Stimulated activated CD4-positive, alpha-beta T cell treated with anti-CD3 and anti-CD28 coated beads, TNF-alpha, amount 100 ng/mL, for 48 hours (primary cell): ENCODE measurements at regions not wholly inside any gene's neighbourhood (a gene's known extent, or its start where the extent isn't known, plus 50 kb on each side); places are given as distances from the start of the nearest gene placed in this dataset.

Experiments
- DNase-seq, 3 donors: peaks; one replicate each; pipeline ENCODE4 v3.0.0-alpha.2; 2020; ENCODE audit warnings: low read depth in 3 of 3

- no peak for DNase-seq
Measured at GRCh38 chr10:111739125-111739873, 444.3 kb downstream of the GPAM start.

- DNase-seq, result no peak
Measured at GRCh38 chr10:111739874-111740139, 443.8 kb downstream of the GPAM start.

- no peak for DNase-seq
Measured at GRCh38 chr10:111745982-111746381, 437.6 kb downstream of the GPAM start.

GRCh38 chr10:111747751-111748150 is 435.8 kb downstream of the GPAM start:
- no peak for DNase-seq

- no peak for DNase-seq
Measured at GRCh38 chr10:111748184-111748583, 435.4 kb downstream of the GPAM start.

- no peak for DNase-seq
Measured at GRCh38 chr10:111750165-111750849, 433.3 kb downstream of the GPAM start.

GRCh38 chr10:111756217-111757061 is 427.1 kb downstream of the GPAM start:
- DNase-seq, result peak in 1 of 3 donors; percentile 3

GRCh38 chr10:111758593-111758992 is 425.0 kb downstream of the GPAM start:
- DNase-seq, result no peak

- DNase-seq, result no peak
Measured at GRCh38 chr10:111762114-111762513, 421.5 kb downstream of the GPAM start.

GRCh38 chr10:111765216-111765615 is 418.3 kb downstream of the GPAM start:
- DNase-seq, result no peak

- no peak for DNase-seq
Measured at GRCh38 chr10:111766464-111766863, 417.1 kb downstream of the GPAM start.

- DNase-seq, result no peak
Measured at GRCh38 chr10:111767661-111768060, 415.9 kb downstream of the GPAM start.

- DNase-seq, result no peak
Measured at GRCh38 chr10:111773950-111774349, 409.6 kb downstream of the GPAM start.

- DNase-seq, result no peak
Measured at GRCh38 chr10:111774486-111774885, 409.1 kb downstream of the GPAM start.

- no peak for DNase-seq
Measured at GRCh38 chr10:111784436-111784835, 399.1 kb downstream of the GPAM start.

GRCh38 chr10:111784946-111785465 is 398.6 kb downstream of the GPAM start:
- DNase-seq, result no peak

GRCh38 chr10:111785921-111786320 is 397.6 kb downstream of the GPAM start:
- no peak for DNase-seq

- no peak for DNase-seq
Measured at GRCh38 chr10:111789821-111790220, 393.7 kb downstream of the GPAM start.

- DNase-seq, result no peak
Measured at GRCh38 chr10:111801841-111802240, 381.7 kb downstream of the GPAM start.

- no peak for DNase-seq
Measured at GRCh38 chr10:111804781-111805180, 378.8 kb downstream of the GPAM start.

- DNase-seq, result no peak
Measured at GRCh38 chr10:111811517-111811916, 372.0 kb downstream of the GPAM start.

GRCh38 chr10:111820471-111820870 is 363.1 kb downstream of the GPAM start:
- no peak for DNase-seq
